IPS-20b (cell line): ENCODE measurements at regions not wholly inside any gene's neighbourhood (a gene's known extent, or its start where the extent isn't known, plus 50 kb on each side); places are given as distances from the start of the nearest gene placed in this dataset.
"Not testable (repeated sequence)": the region's sequence is repeated elsewhere in the genome, so short reads cannot be mapped to it uniquely, and the experiment has no call there.

Source experiments
- H3K27ac ChIP-seq: one replicate; pipeline ENCODE4 v1.5.1; 2013; ENCODE audit warnings: low read length
- H3K27me3 ChIP-seq: 2 replicates; pipeline ENCODE4 v1.6.1; 2013; ENCODE audit warnings: mild to moderate bottlenecking, low read length, inconsistent platforms; ENCODE audit not compliant: insufficient read depth
- H3K36me3 ChIP-seq: 2 replicates; pipeline ENCODE4 v1.6.1; 2013; ENCODE audit warnings: low read depth, mild to moderate bottlenecking, inconsistent platforms, low read length, moderate library complexity; ENCODE audit not compliant: insufficient read depth
- H3K4me1 ChIP-seq: 2 replicates; pipeline ENCODE4 v1.6.1; 2013; ENCODE audit warnings: mild to moderate bottlenecking, control low read depth, inconsistent platforms, low read length, moderate library complexity; ENCODE audit not compliant: insufficient read depth
- H3K4me3 ChIP-seq: 2 replicates; pipeline ENCODE4 v1.5.1; 2013; ENCODE audit warnings: mild to moderate bottlenecking, low read length, inconsistent platforms
- H3K9ac ChIP-seq: 2 replicates; pipeline ENCODE4 v1.6.1; 2013; ENCODE audit warnings: low read depth, mild to moderate bottlenecking, inconsistent platforms, low read length, moderate library complexity
- H3K9me3 ChIP-seq: 2 replicates; pipeline ENCODE4 v1.6.1; 2013; ENCODE audit warnings: mild to moderate bottlenecking, low read depth, low read length, inconsistent platforms; ENCODE audit not compliant: insufficient read depth

DNA sequence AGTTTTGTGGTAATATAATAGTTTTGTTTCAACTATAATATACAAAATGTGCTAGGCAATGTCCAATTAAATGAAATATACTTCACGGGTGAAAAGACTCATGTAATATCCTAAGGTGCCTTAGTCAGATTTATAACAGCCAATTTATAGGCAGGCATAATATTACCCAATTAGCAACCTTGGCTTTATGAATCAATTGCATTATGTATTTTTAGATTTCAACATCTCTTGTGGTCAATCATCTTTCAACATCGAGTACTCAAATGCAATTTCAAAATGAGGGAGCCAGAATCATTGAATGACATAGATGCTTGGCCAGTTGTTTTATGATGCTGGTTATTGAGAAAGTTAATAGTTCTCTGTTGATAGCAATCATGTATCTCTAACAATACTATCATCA is 110.3 kb upstream of the SP8 start:
- H3K27me3 ChIP-seq, result no peaks in the 10 kb centered on the region
- H3K4me1 ChIP-seq, result no peaks in the 10 kb centered on the region
- no peak overlapping the region for H3K9ac ChIP-seq
- H3K9me3 ChIP-seq, result no peaks in the 10 kb centered on the region
- no peak overlapping the region for H3K27ac ChIP-seq
- H3K36me3 ChIP-seq, result no peaks in the 10 kb centered on the region
- H3K4me3 ChIP-seq, result no peak overlapping the region

GRCh38 chr7:20906801-20907453 is 120.2 kb upstream of the SP8 start:
- H3K27me3 ChIP-seq, result no peaks in the 10 kb centered on the region
- no peak overlapping the region for H3K4me3 ChIP-seq
- no peaks in the 10 kb centered on the region for H3K9me3 ChIP-seq
- H3K4me1 ChIP-seq, result peaks cover 3% of the 10 kb centered on the region; the same call in 1 of the 2 replicates
- H3K36me3 ChIP-seq, result no peaks in the 10 kb centered on the region
- no peak overlapping the region for H3K9ac ChIP-seq
- H3K27ac ChIP-seq, result no peak overlapping the region

DNA sequence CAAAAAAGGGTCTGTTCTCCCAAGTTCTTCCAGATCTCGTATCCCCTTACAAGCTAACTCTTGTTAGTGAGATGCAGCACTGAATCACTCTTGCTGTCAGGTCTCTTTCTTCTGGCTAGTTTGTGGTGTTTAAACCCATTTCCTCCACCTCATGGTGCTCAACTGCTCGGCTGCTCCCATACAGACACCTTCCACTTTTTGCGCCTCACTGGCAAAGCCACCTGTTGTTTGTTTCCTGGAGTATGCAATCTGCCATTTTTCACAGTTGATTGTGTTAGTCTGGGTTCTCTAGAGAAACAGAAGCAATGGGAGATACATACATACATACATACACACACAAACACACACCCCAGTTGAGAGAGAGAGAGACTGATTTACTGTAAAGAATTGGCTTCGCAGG is 124.4 kb upstream of the SP8 start:
- Histone ChIP-seq H3K36me3 (no peaks in the 10 kb centered on the region), H3K27ac (no peak overlapping the region), H3K4me3 (no peak overlapping the region), H3K9me3 (no peaks in the 10 kb centered on the region), H3K9ac (no peak overlapping the region), H3K27me3 (no peaks in the 10 kb centered on the region), H3K4me1 (peaks cover 3% of the 10 kb centered on the region; the same call in 1 of the 2 replicates)

GRCh38 chr7:20913853-20914252 is 127.2 kb upstream of the SP8 start:
- Histone ChIP-seq H3K36me3 (no peaks in the 10 kb centered on the region), H3K9ac (no peak overlapping the region), H3K27me3 (no peaks in the 10 kb centered on the region), H3K27ac (no peak overlapping the region), H3K4me3 (no peak overlapping the region), H3K4me1 (no peaks in the 10 kb centered on the region), H3K9me3 (no peaks in the 10 kb centered on the region)

DNA sequence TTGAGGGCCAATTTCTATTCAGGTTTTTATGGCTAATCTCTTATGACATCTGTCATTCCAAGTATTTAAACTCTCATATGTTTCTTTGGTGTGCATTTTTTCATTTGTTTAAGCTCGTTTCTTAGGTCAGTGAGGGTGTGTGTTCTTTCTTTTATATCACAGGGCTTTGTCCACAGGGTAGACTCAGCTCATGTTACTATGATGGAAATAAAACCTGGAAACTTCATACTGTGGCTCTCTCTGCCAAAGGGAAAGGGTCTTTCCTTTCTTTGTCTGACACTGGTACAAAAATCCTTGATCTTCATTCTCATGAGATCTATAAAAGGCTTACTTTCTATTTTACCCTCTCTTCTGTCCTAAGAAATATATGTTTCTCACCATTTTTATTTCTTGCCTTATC is 129.6 kb upstream of the SP8 start:
- no peaks in the 10 kb centered on the region for H3K9me3 ChIP-seq
- no peaks in the 10 kb centered on the region for H3K4me1 ChIP-seq
- H3K27ac ChIP-seq, result no peak overlapping the region
- no peaks in the 10 kb centered on the region for H3K36me3 ChIP-seq
- no peak overlapping the region for H3K4me3 ChIP-seq
- no peak overlapping the region for H3K9ac ChIP-seq
- H3K27me3 ChIP-seq, result no peaks in the 10 kb centered on the region

- H3K4me1 ChIP-seq, result no peaks in the 10 kb centered on the region
- H3K27ac ChIP-seq, result no peak overlapping the region
- no peak overlapping the region for H3K9ac ChIP-seq
- no peak overlapping the region for H3K4me3 ChIP-seq
- H3K27me3 ChIP-seq, result no peaks in the 10 kb centered on the region
- H3K9me3 ChIP-seq, result no peaks in the 10 kb centered on the region
- H3K36me3 ChIP-seq, result no peaks in the 10 kb centered on the region
Observed at GRCh38 chr7:20917603-20918002, 130.9 kb upstream of the SP8 start.

DNA sequence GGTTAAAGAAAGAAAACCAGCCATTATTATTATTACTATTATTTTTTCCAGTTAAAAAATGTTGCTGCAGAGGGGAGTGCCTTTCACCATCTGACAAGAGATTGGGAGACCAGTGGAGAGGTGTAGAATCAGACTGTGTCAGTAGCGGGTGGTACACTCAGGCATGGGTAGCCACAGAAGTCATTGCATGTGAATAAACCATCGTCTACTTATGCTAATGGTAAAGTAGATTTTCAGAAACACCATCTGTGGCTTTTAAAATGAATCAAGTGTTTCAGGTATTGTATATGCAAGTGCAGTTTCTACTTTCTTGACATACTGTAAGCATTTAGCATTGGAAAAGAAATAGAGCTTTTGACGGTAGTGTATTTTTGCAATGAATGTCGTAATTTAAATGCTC is 131.5 kb upstream of the SP8 start:
- Histone ChIP-seq H3K4me1 (no peaks in the 10 kb centered on the region), H3K27ac (no peak overlapping the region), H3K4me3 (no peak overlapping the region), H3K27me3 (no peaks in the 10 kb centered on the region), H3K9me3 (no peaks in the 10 kb centered on the region), H3K9ac (no peak overlapping the region), H3K36me3 (no peaks in the 10 kb centered on the region)

DNA sequence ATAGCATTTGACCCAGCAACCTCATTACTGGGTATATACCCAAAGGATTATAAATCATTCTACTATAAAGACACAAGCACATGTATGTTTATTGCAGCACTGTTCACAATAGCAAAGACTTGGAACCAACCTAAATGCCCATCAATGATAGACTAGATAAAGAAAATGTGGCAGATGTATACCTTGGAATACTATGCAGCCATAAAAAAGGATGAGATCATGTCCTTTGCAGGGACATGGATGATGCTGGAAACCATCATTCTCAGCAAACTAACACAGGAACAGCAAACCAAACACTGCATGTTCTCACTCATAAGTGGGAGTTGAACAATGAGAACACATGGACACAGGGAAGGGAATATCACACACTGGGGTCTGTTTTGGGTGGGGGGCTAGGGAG is 140.5 kb upstream of the SP8 start:
- H3K27me3 ChIP-seq, H3K9me3 ChIP-seq, H3K9ac ChIP-seq, H3K4me1 ChIP-seq, H3K27ac ChIP-seq, H3K36me3 ChIP-seq, H3K4me3 ChIP-seq: not testable (repeated sequence)

GRCh38 chr7:20927976-20928375 is 141.3 kb upstream of the SP8 start:
- Histone ChIP-seq H3K4me1 (no peaks in the 10 kb centered on the region), H3K9me3 (no peaks in the 10 kb centered on the region), H3K27me3 (no peaks in the 10 kb centered on the region), H3K27ac (no peak overlapping the region), H3K9ac (no peak overlapping the region), H3K36me3 (no peaks in the 10 kb centered on the region), H3K4me3 (no peak overlapping the region)

DNA sequence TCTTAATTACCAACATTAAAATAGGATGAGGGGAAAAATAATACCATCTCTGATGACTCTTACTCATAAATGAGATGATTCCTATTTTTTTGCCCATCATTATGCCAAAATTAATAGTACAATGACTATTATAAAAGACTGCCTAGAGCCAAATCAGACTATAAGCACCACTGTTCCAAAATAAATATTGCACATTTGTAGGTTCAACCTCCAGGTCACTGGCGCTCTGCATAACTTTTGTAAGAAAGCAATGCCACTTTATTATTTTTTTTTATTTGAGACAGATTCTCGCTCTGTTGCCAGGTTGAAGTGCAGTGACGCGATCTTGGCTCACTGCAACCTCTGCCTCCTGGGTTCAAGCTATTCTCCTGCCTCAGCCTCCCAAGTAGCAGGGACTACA is 142.5 kb upstream of the SP8 start:
- Histone ChIP-seq H3K36me3 (no peaks in the 10 kb centered on the region), H3K9me3 (no peaks in the 10 kb centered on the region), H3K27ac (no peak overlapping the region), H3K27me3 (no peaks in the 10 kb centered on the region), H3K4me3 (no peak overlapping the region), H3K9ac (no peak overlapping the region), H3K4me1 (no peaks in the 10 kb centered on the region)

DNA sequence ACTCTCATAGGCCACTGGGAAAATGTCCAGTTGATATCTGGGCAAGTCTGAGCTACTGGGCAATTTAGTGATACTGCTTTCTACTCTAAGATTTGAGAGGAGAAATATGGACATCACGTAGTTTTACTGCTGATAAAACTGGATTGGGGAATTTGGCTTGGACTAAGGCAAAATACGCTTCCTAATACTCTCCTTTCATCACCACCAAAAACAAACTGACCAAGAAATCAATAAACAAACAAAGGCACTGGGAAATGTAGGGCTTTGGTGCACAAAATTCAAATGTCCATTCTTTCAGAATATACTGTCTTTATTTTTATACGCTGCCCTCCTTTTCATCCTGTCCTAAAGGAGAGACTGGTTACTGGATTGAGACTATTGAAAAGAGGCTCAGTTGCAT is 145.1 kb upstream of the SP8 start:
- no peaks in the 10 kb centered on the region for H3K27me3 ChIP-seq
- no peak overlapping the region for H3K9ac ChIP-seq
- no peaks in the 10 kb centered on the region for H3K9me3 ChIP-seq
- H3K36me3 ChIP-seq, result no peaks in the 10 kb centered on the region
- no peaks in the 10 kb centered on the region for H3K4me1 ChIP-seq
- H3K4me3 ChIP-seq, result no peak overlapping the region
- no peak overlapping the region for H3K27ac ChIP-seq

DNA sequence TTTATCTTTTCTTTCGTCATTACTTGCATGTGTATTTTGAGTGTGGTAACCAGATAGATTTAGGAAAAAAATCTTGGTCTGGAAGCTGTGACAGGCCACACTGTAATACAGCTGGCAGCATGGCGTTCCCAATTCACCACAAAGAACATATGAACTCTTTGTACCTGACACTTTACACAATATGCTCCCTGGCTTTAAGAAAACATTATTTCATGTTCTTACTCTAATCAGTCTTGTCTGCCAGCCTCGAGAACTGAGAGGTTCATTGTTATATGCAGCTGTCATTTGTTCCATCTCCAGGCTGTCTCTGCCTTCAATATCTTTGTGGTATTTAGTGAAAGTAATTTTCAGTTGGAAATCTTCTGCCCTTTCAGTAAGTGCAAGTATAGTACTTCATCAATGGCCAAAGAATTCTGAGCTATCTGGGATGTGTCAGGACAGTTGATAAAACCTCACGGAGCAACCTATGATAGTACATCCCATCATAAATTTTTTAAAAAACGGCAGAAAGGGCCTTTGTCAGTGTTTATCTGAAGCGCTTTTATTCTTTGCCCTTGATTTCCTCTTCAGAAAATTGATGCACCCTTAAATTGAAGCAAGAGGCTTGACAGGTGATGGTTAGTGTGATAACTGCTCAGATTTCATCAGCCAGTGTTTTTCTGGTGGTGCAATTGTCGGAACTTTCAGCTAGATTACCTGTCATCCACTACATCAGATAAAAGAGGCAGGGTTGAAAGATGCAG is 146.3 kb upstream of the SP8 start:
- Histone ChIP-seq H3K4me1 (no peaks in the 10 kb centered on the region), H3K27me3 (no peaks in the 10 kb centered on the region), H3K27ac (no peak overlapping the region), H3K9me3 (no peaks in the 10 kb centered on the region), H3K36me3 (no peaks in the 10 kb centered on the region), H3K4me3 (no peak overlapping the region), H3K9ac (no peak overlapping the region)
